Myocyte (in vitro differentiated cells): ENCODE measurements at regions not wholly inside any gene's neighbourhood (a gene's known extent, or its start where the extent isn't known, plus 50 kb on each side); places are given as distances from the start of the nearest gene placed in this dataset.

Source experiments
- DNase-seq: peaks from one replicate; pipeline ENCODE4 v3.0.0-alpha.2; 2012; ENCODE audit warnings: low read depth

- DNase-seq = no peak
These were observed 201.2 kb downstream of the ACTL7B start for GRCh38 chr9:108654566-108654965.

GRCh38 chr9:108652851-108653250, 202.9 kb downstream of the ACTL7B start:
- DNase-seq = no peak

- no peak for DNase-seq
These were observed 205.0 kb downstream of the ACTL7B start for GRCh38 chr9:108650826-108651225.

GRCh38 chr9:108645520-108645919, 210.3 kb downstream of the ACTL7B start:
- peak; percentile 66 for DNase-seq

GRCh38 chr9:108643731-108644510, 211.9 kb downstream of the ACTL7B start:
- DNase-seq = no peak

GRCh38 chr9:108642871-108643270, 212.9 kb downstream of the ACTL7B start:
- DNase-seq = no peak

GRCh38 chr9:108640230-108640629, 215.6 kb downstream of the ACTL7B start:
- no peak for DNase-seq

- DNase-seq = peak; percentile 43
These were observed 216.1 kb downstream of the ACTL7B start for GRCh38 chr9:108639696-108640095.

- no peak for DNase-seq
These were observed 216.7 kb downstream of the ACTL7B start for GRCh38 chr9:108639091-108639490.

- DNase-seq = no peak
These were observed 218.4 kb downstream of the ACTL7B start for GRCh38 chr9:108637340-108637739.

GRCh38 chr9:108636013-108636412, 219.8 kb downstream of the ACTL7B start:
- peak; percentile 57 for DNase-seq

GRCh38 chr9:108634672-108635462, 220.9 kb downstream of the ACTL7B start:
- peak; percentile 93 for DNase-seq

- peak; percentile 95 for DNase-seq
These were observed 221.6 kb downstream of the ACTL7B start for GRCh38 chr9:108634204-108634603.

- DNase-seq = no peak
These were observed 224.1 kb downstream of the ACTL7B start for GRCh38 chr9:108631496-108632285.

GRCh38 chr9:108628316-108628715, 227.5 kb downstream of the ACTL7B start:
- no peak for DNase-seq

GRCh38 chr9:108626743-108627142, 229.0 kb downstream of the ACTL7B start:
- DNase-seq = no peak

GRCh38 chr9:108621991-108622855, 233.6 kb downstream of the ACTL7B start:
- no peak for DNase-seq

- DNase-seq = peak; percentile 10
These were observed 235.0 kb downstream of the ACTL7B start for GRCh38 chr9:108620767-108621166.

GRCh38 chr9:108618906-108619550, 236.8 kb downstream of the ACTL7B start:
- peak; percentile 52 for DNase-seq

- no peak for DNase-seq
These were observed 238.1 kb downstream of the ACTL7B start for GRCh38 chr9:108617676-108618075.
